Sigmoid colon (tissue), 3 donors: ENCODE measurements at regions not wholly inside any gene's neighbourhood (a gene's known extent, or its start where the extent isn't known, plus 50 kb on each side); places are given as distances from the start of the nearest gene placed in this dataset.

Experiments used
- CTCF ChIP-seq, 4 experiments: fragments of 450-650 bp in 3 of 4; fragments of 200-600 bp in 1 of 4; IDR thresholded peaks; one replicate each; pipeline ENCODE4 v1.5.1; 2016 to 2019; ENCODE audit warnings: antibody characterized with exemption in 4 of 4, mild to moderate bottlenecking in 3 of 4, moderate library complexity in 2 of 4
- POLR2A ChIP-seq, 2 donors: fragments of 450-650 bp; IDR thresholded peaks; one replicate each; pipeline ENCODE4 v1.6.1; 2016; ENCODE audit warnings: antibody characterized with exemption in 2 of 2, mild to moderate bottlenecking in 2 of 2, moderate library complexity in 2 of 2

DNA sequence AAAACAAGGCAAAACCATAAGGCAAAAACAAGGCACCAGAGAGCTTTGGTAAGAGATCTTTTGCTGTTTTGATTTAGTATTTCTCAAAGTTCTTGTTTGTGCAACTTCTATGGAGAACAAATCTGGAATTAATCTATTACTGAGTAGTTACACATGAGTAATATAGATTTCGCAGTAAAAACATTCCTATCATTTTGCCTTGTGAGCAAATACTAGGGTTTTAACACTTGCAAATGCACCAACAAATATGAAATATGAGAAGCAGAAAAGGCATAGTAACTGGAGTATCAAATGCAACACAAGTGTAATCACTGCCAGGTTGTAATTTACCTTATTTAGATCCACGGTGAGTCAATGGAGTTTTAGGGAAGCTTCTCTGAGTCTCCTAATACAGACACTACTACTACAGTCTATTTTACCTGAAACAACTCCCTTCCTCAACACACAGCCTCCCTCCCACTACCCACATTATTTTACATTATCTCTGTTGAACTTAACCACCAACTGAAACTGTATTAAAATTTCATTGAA, 324.1 kb downstream of the FLRT2 start:
- TF ChIP-seq CTCF (IDR thresholded peaks at IDR 0.05) (no peak), POLR2A (IDR thresholded peaks at IDR 0.05) (no peak)
